ENCODE measurements at regions not wholly inside any gene's neighbourhood (a gene's known extent, or its start where the extent isn't known, plus 50 kb on each side); places are given as distances from the start of the nearest gene placed in this dataset.

GRCh38 chr4:59973492-59973891 is 1226.6 kb upstream of the ADGRL3 start:
- Histone ChIP-seq H3K27me3 (ENCODE audit: control insufficient read depth, insufficient read depth, low read length) (no peaks in the 10 kb centered on the region), H3K4me1 (ENCODE audit: control insufficient read depth, insufficient read depth, low read length) (no peaks in the 10 kb centered on the region), H3K27ac (ENCODE audit: low read depth, low read length) (no peak overlapping the region)

GRCh38 chr4:59979061-59979460 is 1221.1 kb upstream of the ADGRL3 start:
- Histone ChIP-seq H3K9ac (ENCODE audit: low read length) (no peak overlapping the region), H3K4me3 (ENCODE audit: low read length) (no peak overlapping the region), H3K36me3 (ENCODE audit: control insufficient read depth, insufficient read depth, low read length) (no peaks in the 10 kb centered on the region), H3K27ac (ENCODE audit: low read depth, low read length) (no peak overlapping the region), H3K27me3 (ENCODE audit: control insufficient read depth, insufficient read depth, low read length) (no peaks in the 10 kb centered on the region), H3K4me1 (ENCODE audit: control insufficient read depth, insufficient read depth, low read length) (no peaks in the 10 kb centered on the region)

More at GRCh38 chr4:59973492-59973891, 1226.6 kb upstream of the ADGRL3 start:
- Histone ChIP-seq H3K9ac (ENCODE audit: low read length) (no peak overlapping the region), H3K4me3 (ENCODE audit: low read length) (no peak overlapping the region), H3K36me3 (ENCODE audit: control insufficient read depth, insufficient read depth, low read length) (no peaks in the 10 kb centered on the region)

- no peak overlapping the region for H3K9ac ChIP-seq (ENCODE audit: low read length)
- H3K27ac ChIP-seq (ENCODE audit: low read depth, low read length): no peak overlapping the region
- H3K4me1 ChIP-seq (ENCODE audit: control insufficient read depth, insufficient read depth, low read length): no peaks in the 10 kb centered on the region
- no peaks in the 10 kb centered on the region for H3K36me3 ChIP-seq (ENCODE audit: control insufficient read depth, insufficient read depth, low read length)
- H3K27me3 ChIP-seq (ENCODE audit: control insufficient read depth, insufficient read depth, low read length): no peaks in the 10 kb centered on the region
- H3K4me3 ChIP-seq (ENCODE audit: low read length): no peak overlapping the region
Observed at GRCh38 chr4:59983852-59984251, 1216.3 kb upstream of the ADGRL3 start.

- Histone ChIP-seq H3K9ac (ENCODE audit: low read length) (no peak overlapping the region), H3K4me1 (ENCODE audit: control insufficient read depth, insufficient read depth, low read length) (no peaks in the 10 kb centered on the region), H3K27ac (ENCODE audit: low read depth, low read length) (no peak overlapping the region), H3K36me3 (ENCODE audit: control insufficient read depth, insufficient read depth, low read length) (no peaks in the 10 kb centered on the region), H3K27me3 (ENCODE audit: control insufficient read depth, insufficient read depth, low read length) (no peaks in the 10 kb centered on the region), H3K4me3 (ENCODE audit: low read length) (no peak overlapping the region)
Observed at GRCh38 chr4:59987289-59987688, 1212.8 kb upstream of the ADGRL3 start.

GRCh38 chr4:59994118-59994517 is 1206.0 kb upstream of the ADGRL3 start:
- H3K27ac ChIP-seq (ENCODE audit: low read depth, low read length): no peak overlapping the region
- H3K9ac ChIP-seq (ENCODE audit: low read length): no peak overlapping the region
- H3K4me1 ChIP-seq (ENCODE audit: control insufficient read depth, insufficient read depth, low read length): no peaks in the 10 kb centered on the region

GRCh38 chr4:60002603-60003337 is 1197.4 kb upstream of the ADGRL3 start:
- Histone ChIP-seq H3K4me1 (ENCODE audit: control insufficient read depth, insufficient read depth, low read length) (no peaks in the 10 kb centered on the region), H3K9ac (ENCODE audit: low read length) (no peak overlapping the region), H3K27ac (ENCODE audit: low read depth, low read length) (no peak overlapping the region), H3K4me3 (ENCODE audit: low read length) (no peak overlapping the region), H3K27me3 (ENCODE audit: control insufficient read depth, insufficient read depth, low read length) (no peaks in the 10 kb centered on the region), H3K36me3 (ENCODE audit: control insufficient read depth, insufficient read depth, low read length) (no peaks in the 10 kb centered on the region)

More at GRCh38 chr4:59994118-59994517, 1206.0 kb upstream of the ADGRL3 start:
- Histone ChIP-seq H3K27me3 (ENCODE audit: control insufficient read depth, insufficient read depth, low read length) (no peaks in the 10 kb centered on the region), H3K36me3 (ENCODE audit: control insufficient read depth, insufficient read depth, low read length) (no peaks in the 10 kb centered on the region), H3K4me3 (ENCODE audit: low read length) (no peak overlapping the region)

- H3K36me3 ChIP-seq (ENCODE audit: control insufficient read depth, insufficient read depth, low read length): no peaks in the 10 kb centered on the region
- H3K9ac ChIP-seq (ENCODE audit: low read length): no peak overlapping the region
- H3K27ac ChIP-seq (ENCODE audit: low read depth, low read length): no peak overlapping the region
- H3K4me1 ChIP-seq (ENCODE audit: control insufficient read depth, insufficient read depth, low read length): no peaks in the 10 kb centered on the region
- H3K4me3 ChIP-seq (ENCODE audit: low read length): no peak overlapping the region
- no peaks in the 10 kb centered on the region for H3K27me3 ChIP-seq (ENCODE audit: control insufficient read depth, insufficient read depth, low read length)
Observed at GRCh38 chr4:60013464-60014184, 1186.5 kb upstream of the ADGRL3 start.

- no peaks in the 10 kb centered on the region for H3K36me3 ChIP-seq (ENCODE audit: control insufficient read depth, insufficient read depth, low read length)
- H3K27ac ChIP-seq (ENCODE audit: low read depth, low read length): no peak overlapping the region
- H3K4me3 ChIP-seq (ENCODE audit: low read length): no peak overlapping the region
Observed at GRCh38 chr4:60016971-60017370, 1183.2 kb upstream of the ADGRL3 start.

GRCh38 chr4:60019180-60019579 is 1180.9 kb upstream of the ADGRL3 start:
- Histone ChIP-seq H3K27ac (ENCODE audit: low read depth, low read length) (no peak overlapping the region), H3K36me3 (ENCODE audit: control insufficient read depth, insufficient read depth, low read length) (no peaks in the 10 kb centered on the region), H3K4me1 (ENCODE audit: control insufficient read depth, insufficient read depth, low read length) (no peaks in the 10 kb centered on the region), H3K27me3 (ENCODE audit: control insufficient read depth, insufficient read depth, low read length) (no peaks in the 10 kb centered on the region), H3K4me3 (ENCODE audit: low read length) (no peak overlapping the region), H3K9ac (ENCODE audit: low read length) (no peak overlapping the region)

More at GRCh38 chr4:60016971-60017370, 1183.2 kb upstream of the ADGRL3 start:
- Histone ChIP-seq H3K4me1 (ENCODE audit: control insufficient read depth, insufficient read depth, low read length) (no peaks in the 10 kb centered on the region), H3K27me3 (ENCODE audit: control insufficient read depth, insufficient read depth, low read length) (no peaks in the 10 kb centered on the region), H3K9ac (ENCODE audit: low read length) (no peak overlapping the region)

GRCh38 chr4:60019946-60020345 is 1180.2 kb upstream of the ADGRL3 start:
- no peaks in the 10 kb centered on the region for H3K36me3 ChIP-seq (ENCODE audit: control insufficient read depth, insufficient read depth, low read length)
- no peak overlapping the region for H3K27ac ChIP-seq (ENCODE audit: low read depth, low read length)
- no peaks in the 10 kb centered on the region for H3K27me3 ChIP-seq (ENCODE audit: control insufficient read depth, insufficient read depth, low read length)
- H3K9ac ChIP-seq (ENCODE audit: low read length): no peak overlapping the region
- H3K4me1 ChIP-seq (ENCODE audit: control insufficient read depth, insufficient read depth, low read length): no peaks in the 10 kb centered on the region
- H3K4me3 ChIP-seq (ENCODE audit: low read length): no peak overlapping the region

- no peaks in the 10 kb centered on the region for H3K4me1 ChIP-seq (ENCODE audit: control insufficient read depth, insufficient read depth, low read length)
- H3K36me3 ChIP-seq (ENCODE audit: control insufficient read depth, insufficient read depth, low read length): no peaks in the 10 kb centered on the region
- H3K9ac ChIP-seq (ENCODE audit: low read length): no peak overlapping the region
- no peak overlapping the region for H3K4me3 ChIP-seq (ENCODE audit: low read length)
- H3K27ac ChIP-seq (ENCODE audit: low read depth, low read length): no peak overlapping the region
- no peaks in the 10 kb centered on the region for H3K27me3 ChIP-seq (ENCODE audit: control insufficient read depth, insufficient read depth, low read length)
Observed at GRCh38 chr4:60020389-60020788, 1179.7 kb upstream of the ADGRL3 start.

- Histone ChIP-seq H3K27ac (ENCODE audit: low read depth, low read length) (no peak overlapping the region), H3K36me3 (ENCODE audit: control insufficient read depth, insufficient read depth, low read length) (no peaks in the 10 kb centered on the region), H3K4me3 (ENCODE audit: low read length) (no peak overlapping the region), H3K4me1 (ENCODE audit: control insufficient read depth, insufficient read depth, low read length) (no peaks in the 10 kb centered on the region), H3K27me3 (ENCODE audit: control insufficient read depth, insufficient read depth, low read length) (no peaks in the 10 kb centered on the region), H3K9ac (ENCODE audit: low read length) (no peak overlapping the region)
Observed at GRCh38 chr4:60033826-60034225, 1166.3 kb upstream of the ADGRL3 start.

GRCh38 chr4:60034361-60034760 is 1165.8 kb upstream of the ADGRL3 start:
- no peaks in the 10 kb centered on the region for H3K4me1 ChIP-seq (ENCODE audit: control insufficient read depth, insufficient read depth, low read length)
- no peaks in the 10 kb centered on the region for H3K36me3 ChIP-seq (ENCODE audit: control insufficient read depth, insufficient read depth, low read length)
- H3K4me3 ChIP-seq (ENCODE audit: low read length): no peak overlapping the region
- H3K27me3 ChIP-seq (ENCODE audit: control insufficient read depth, insufficient read depth, low read length): no peaks in the 10 kb centered on the region
- no peak overlapping the region for H3K9ac ChIP-seq (ENCODE audit: low read length)
- H3K27ac ChIP-seq (ENCODE audit: low read depth, low read length): no peak overlapping the region
